C1 segment of cervical spinal cord (tissue), 14 donors: ENCODE measurements at regions not wholly inside any gene's neighbourhood (a gene's known extent, or its start where the extent isn't known, plus 50 kb on each side); places are given as distances from the start of the nearest gene placed in this dataset.

Source experiments
- DNase-seq, 14 donors: peaks; one replicate each; lab custom pipeline; 2025; lab: John Stamatoyannopoulos, UW

- DNase-seq, result no peak
These were observed 198.2 kb upstream of the UMPS start for GRCh38 chr3:124532071-124532470.

- no peak for DNase-seq
These were observed 194.9 kb upstream of the UMPS start for GRCh38 chr3:124535306-124535705.

DNA sequence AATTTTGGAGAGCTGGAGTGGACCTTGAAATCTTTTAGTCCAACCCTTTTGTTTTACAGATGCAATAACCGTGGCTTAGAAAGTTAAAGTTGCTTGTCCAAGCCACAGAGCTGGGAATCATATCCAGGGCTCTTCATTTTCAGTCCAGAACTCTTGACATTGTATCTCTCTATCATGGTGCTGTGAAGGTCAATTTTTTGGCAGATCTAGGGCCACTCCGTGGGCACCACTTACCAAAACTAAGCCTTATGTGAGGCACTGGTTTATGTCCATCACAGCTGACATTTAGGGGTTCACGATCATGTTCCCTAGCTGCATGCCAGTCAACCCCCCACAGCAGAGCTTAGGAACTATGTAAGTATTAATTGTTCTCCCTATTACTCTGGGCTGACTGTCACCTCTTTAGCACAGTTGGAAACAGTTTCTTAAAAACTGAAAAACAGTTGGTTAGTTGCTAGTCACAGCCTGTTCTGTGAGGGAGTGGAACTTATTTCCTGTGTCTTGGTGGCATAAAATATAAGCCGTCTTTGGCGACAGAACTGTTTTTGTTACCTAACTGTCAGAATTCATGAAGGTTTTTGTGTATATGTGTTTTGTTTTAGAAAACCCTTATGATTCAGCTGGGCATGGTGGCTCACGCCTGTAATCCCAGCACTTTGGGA lies 189.6 kb upstream of the UMPS start:
- DNase-seq, result no peak

DNA sequence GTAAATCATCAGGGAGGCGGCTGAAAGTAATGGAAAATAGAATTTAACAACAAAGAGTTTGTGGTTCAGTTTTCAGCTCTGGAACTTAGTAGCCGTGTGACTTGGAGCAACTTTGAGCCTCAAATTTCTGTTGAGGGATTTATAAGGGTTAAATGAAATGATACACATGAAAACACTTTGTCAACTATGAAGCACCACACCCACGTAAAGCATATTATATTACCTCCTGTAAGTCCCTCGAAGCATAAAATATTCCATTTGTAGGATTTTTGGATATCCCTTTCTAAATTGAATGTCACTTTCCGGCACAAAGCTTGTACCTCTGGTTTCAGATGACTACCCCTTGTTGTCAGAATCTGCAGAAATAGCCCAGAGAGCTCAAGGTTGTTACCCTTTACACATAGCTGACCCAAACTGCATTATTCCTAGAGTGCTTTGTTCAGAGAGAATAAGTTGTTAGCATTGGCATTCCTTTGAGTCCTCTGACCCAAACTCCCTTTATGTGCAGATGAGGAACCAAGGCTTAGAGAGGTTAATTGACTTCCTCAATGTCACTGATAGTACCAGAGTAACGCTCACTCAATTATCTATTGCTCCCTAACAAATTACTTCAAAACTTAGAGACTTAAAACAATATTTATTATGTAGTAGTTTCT lies 187.9 kb upstream of the UMPS start:
- DNase-seq, result no peak

DNA sequence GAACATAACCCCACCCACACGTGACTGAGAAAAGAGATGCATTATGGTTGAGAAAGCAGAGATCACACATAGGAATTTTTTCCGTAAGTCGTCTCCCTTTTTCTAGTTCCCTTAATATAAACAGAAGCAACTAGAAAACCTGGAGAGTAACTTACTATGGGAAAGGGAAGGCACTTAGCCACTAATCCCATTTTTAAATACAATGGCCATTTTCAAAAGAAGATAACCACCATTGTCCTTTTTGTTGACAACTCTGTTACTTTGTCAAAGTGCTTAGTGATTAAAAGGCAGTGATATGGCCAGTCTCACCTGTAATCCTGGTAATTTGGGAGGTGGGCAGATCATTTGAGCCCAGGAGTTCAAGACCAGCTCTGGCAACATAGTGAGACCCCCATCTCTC lies 184.4 kb upstream of the UMPS start:
- no peak for DNase-seq

- DNase-seq, result no peak
These were observed 178.0 kb upstream of the UMPS start for GRCh38 chr3:124552224-124552623.

GRCh38 chr3:124553178-124553577 lies 177.1 kb upstream of the UMPS start:
- DNase-seq, result no peak

DNA sequence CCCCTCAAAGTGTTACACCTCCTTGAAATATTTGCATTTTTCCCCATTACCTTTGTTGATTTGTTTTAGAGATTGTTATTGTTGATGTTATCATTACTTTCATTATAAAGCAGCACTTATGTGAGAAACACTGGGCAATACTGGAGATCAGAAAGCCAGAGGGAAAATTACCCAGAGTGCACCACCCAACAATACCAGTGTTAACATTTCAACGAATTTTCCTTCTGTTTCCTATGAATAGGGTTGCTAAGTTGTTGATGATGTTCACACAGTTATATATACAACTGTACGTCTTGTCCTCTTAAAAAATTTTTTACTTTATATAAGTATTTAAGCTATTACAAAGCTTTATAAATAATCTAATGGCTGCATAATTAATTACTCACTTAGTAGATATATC lies 173.6 kb upstream of the UMPS start:
- no peak for DNase-seq

GRCh38 chr3:124557433-124558232 lies 172.6 kb upstream of the UMPS start:
- no peak for DNase-seq

DNA sequence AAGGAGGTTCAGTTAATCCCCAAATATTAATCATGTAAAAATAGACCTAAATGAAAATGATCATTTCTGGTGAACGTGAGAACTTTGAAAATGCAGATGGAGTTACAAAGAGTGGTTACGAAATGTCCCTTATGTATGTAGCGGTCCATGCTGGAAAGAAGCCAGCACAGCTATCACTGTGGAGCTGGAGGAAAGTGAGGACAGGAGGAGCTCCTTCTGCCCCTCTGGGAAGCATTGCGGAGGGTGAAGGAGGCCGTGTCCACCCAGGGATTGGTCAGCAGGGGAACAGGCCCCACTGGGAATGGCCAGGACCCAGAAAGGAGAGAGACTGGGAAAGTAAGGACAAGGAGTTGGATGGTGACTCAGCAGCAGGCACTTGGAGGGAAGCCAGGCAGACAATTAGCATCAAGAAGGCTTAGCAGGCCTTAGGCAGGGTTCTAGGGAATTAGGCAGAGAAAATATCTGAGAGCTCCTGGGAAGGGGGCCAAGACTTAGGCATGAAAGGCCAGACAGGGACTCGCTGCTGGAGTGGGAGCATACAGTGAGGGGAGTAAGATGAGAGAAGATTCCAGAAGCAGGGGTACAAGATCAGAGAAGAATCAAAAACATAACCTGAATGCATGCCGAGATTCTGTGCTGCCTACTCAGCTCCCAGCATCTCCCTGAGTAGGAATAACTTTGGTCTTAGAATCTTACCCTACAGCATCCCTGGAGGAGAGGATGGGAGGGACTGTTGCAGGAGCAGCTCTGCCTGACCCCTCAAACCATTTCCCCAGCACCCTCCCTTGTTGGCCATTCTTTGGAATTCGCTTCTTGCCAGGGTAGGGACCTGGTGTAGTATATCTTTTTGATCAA lies 171.0 kb upstream of the UMPS start:
- peak in 12 of 14 donors; percentile 23 to 76 (median 52) for DNase-seq

GRCh38 chr3:124559846-124560574 lies 170.2 kb upstream of the UMPS start:
- peak in 12 of 14 donors; percentile 18 to 60 (median 38) for DNase-seq

DNA sequence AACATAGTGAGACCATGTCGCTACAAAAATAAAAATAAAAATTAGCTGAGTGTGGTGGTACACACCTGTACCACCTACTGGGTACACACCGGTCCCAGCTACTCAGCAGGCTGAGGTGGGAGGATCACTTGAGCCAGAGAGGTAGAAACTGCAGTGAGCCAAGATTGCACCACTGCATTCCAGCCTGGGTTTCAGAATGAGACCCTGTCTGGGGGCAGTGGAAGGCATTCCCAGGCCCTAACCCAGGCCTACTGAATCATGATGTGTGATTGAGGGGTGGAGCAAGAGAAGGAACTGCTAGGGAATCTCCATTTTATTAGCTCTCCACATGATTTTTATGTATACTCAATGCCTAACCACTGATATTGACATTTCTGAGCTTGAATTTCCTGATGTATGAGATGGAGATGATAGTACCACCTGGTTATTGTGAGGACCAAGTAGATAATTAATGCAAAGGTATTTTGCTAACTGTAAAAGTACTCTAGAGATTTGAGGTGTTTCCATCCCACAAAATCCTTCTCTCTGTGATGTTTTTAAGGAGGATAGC lies 169.5 kb upstream of the UMPS start:
- DNase-seq, result no peak

DNA sequence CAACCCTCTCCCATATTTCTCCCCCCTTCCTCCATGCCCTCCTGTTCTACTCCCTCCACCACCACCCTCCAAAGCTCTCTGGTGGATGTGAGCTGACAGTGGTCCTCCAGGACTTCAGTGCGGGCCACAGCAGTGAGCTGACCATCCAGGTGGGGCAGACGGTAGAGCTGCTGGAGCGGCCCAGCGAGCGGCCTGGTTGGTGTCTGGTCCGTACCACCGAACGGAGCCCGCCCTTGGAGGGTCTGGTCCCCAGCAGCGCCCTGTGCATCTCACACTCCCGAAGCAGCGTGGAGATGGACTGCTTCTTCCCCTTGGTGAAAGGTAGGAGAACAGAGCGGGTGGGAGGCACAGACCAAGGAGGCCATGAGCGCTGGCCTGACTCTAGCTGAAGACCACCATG lies 167.5 kb upstream of the UMPS start:
- no peak for DNase-seq

DNA sequence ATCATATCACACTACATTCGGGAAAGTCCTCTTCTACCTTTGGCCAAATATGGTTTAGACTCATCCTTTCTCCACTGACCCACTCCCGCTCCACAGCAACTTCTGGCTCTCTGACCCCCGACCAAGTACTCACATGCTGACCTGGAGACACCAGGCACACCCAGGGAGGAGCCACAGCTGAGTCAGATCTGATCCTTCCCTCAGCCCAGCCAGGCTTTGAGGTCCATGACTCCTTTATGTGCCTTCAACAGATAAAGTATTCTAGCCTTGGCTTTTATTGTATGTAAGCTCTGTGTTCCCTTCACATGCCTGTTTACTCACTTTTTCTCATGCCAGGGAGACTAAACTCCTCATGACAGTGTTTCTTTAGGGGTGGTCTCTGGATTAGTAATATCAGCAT lies 166.9 kb upstream of the UMPS start:
- DNase-seq, result no peak

DNA sequence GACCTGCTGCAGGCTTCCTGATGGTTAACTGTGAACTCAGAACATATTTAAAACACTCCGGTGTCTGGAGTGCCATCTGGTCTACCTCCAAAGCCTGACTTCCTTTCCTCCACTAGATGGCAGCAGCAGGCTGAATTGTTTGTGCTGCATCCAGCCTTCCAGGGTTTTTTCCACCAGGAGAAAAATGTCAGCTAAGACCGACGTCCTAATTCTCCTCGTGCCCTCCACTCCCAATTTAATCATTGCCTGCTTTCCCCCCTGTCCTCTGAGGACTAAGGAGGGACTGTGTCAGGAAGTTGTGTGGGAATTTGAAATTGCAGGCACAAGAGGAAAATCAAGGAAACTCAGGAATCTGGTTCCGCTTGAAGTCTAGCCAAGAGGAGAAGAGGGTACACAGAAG lies 165.2 kb upstream of the UMPS start:
- peak in 9 of 14 donors; percentile 25 to 48 (median 37) for DNase-seq

DNA sequence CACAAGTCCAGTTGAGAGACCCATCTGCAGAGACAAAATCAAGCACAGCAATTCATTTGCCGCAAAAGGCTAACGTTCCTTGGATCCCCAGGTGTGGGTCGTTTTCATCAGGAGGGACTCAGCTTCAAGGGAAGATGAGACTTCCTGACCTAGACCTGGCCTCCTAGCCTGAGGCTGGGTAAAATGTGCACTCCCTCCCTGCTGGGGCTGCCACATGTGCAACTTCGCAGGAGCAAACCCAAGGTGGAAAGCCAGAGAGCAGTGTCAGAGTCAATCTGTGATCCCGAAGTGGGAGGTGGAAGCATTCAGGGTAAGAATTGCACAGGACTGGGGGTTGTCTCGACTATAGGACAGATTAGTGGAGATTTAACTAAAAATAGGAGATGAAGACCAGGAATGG lies 164.7 kb upstream of the UMPS start:
- no peak for DNase-seq

GRCh38 chr3:124566701-124567100 lies 163.6 kb upstream of the UMPS start:
- DNase-seq, result no peak

DNA sequence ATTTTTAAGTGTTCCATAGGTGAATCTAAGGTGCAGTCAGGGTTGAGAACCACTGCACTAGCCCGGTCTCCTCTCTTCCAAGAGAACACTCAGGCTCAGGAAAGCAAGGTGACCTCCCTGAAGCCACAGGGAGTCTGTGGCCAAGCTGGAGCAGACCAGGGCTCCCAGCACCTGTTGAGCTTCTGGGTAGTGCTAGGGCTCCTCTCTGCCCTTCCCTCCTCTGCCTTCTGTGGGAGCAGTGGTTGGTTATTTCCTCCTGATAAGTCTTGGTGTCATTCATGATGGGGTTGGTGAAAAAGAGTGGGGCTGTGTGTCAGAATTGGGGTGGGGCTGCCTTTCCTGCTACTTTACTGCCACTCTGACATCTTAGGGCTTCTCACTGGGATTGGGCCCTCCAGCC lies 163.1 kb upstream of the UMPS start:
- no peak for DNase-seq

GRCh38 chr3:124569761-124570160 lies 160.5 kb upstream of the UMPS start:
- DNase-seq, result peak in 2 of 14 donors; percentile 10 to 11

- no peak for DNase-seq
These were observed 160.0 kb upstream of the UMPS start for GRCh38 chr3:124570232-124570631.
